SIG-M5 treated with dmso at 0.1 percent for 504 hours (cell line): ENCODE measurements at regions not wholly inside any gene's neighbourhood (a gene's known extent, or its start where the extent isn't known, plus 50 kb on each side); places are given as distances from the start of the nearest gene placed in this dataset.
"Not testable (repeated sequence)": the region's sequence is repeated elsewhere in the genome, so short reads cannot be mapped to it uniquely, and the experiment has no call there.

ENCODE experiments used
- DNase-seq: peaks from one replicate; lab custom pipeline; 2025; ENCODE audit not compliant: unreplicated experiment; lab: John Stamatoyannopoulos, UW

- DNase-seq: no peak
These were observed 243.7 kb upstream of the RREB1 start for GRCh38 chr6:6863970-6864639.

GRCh38 chr6:6865611-6866010 lies 242.2 kb upstream of the RREB1 start:
- peak; percentile 14 for DNase-seq

DNA sequence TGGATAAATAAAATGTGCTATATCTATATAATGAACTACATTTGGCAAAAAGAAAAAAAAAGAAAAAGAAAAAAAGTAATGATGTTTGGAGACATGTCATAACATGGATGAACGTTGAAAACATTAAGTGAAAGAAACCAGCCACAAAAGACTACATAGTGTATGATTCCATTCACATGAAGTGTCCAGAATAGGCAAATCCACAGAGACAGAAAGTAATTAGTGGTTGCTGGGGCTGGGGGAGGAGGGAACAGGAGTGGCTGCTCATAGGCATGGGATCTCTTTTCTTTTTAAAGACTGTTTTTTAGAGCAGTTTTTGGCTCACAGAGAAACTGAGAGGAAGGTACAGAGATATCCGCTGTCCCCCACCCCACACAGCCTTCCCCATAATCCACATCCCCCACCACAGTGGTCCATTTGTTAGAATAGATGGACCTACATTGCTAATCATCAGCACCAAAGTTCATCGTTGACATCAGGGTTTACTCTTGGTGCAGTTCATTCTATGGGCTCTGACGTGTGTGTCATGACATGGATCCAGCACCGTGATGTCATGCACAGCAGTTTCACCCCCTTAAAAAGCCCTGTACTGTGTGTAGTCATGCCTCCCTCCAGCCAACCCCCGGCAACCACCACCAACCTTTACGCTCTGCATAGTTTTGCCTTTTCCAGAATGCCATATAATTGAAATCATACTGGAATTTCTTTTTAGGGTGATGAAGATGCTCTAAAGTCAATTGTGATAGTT lies 240.9 kb upstream of the RREB1 start:
- no peak for DNase-seq

DNA sequence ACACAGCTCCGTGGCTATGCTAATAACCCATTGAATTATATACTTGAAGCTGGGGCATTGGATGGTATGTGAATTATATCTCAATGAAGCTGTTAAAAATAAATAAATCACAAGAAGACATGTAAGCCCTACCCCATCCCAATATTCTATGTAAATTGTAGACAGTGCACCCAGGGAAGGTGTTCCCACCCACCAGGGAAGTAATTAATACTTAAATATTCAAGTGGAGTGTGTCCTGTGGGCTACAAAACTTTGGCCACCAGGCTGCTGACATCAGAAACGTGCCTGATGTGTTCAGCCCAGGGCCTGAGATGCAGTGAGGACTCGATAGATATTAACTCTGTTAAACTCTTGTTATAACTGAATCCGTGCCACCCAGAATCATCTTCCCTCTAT lies 240.4 kb upstream of the RREB1 start:
- DNase-seq: no peak

- no peak for DNase-seq
These were observed 238.7 kb upstream of the RREB1 start for GRCh38 chr6:6869094-6869493.

- DNase-seq: peak; percentile 93
These were observed 236.8 kb upstream of the RREB1 start for GRCh38 chr6:6870921-6871320.

DNA sequence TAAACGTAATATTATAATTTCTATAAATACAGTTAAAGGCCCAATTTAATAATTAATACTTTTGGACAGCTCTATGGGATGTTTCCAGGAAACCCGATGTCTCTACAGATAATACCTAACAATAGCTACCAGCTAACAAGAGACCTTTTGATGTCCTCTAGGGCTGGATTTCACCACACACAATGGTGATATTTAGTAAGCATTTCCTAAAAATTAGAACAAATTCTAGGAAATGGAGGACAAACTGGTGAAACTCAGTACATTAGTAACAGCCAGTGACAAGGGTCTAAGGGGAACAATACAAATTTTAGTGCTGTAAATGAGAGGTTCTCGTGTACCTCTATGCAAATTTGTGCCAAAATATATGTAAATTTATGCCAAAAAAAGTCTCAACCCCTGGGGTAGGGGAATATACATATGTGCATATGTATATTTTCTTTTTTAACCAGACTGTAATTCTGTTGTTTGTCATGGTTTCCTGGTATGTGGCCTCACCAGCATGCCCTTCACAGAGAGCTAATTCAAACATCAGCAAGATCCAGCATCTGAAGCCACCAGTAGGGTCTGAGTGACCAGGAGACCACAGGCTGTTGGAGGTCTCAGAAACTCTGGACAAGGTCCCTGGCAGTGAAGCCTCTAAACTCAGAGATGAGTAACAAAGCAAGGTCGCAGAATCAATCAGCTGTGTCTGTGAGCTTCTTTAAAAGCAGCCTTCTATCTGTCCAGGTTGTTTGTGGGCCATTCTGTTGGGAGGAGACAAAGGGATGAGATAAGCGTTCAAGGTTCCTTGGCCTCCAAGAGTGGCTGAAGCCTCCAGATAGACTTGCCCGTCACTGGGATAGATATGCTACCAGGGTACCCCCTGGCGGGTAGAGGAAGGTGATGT lies 235.1 kb upstream of the RREB1 start:
- no peak for DNase-seq

DNA sequence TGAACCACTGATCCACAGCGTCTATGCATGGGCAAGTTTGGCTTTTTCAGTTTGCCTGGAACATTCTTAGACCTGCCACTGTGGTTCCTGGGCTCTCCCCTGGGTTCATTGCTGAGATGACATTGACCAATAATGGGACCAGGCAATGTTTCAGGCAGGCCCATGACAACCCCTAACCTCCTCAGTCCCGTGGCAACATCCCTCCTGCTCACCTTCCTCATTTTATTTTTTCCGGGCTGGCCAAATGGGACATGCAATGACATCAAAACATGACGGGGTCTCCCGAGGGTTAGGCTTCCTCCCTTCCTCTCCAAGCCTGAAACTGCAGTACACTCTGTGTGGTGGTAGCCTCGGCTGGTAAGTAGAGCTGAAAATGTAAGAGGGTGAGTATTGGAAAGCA lies 234.0 kb upstream of the RREB1 start:
- peak; percentile 22 for DNase-seq

GRCh38 chr6:6875818-6876470 lies 231.8 kb upstream of the RREB1 start:
- peak; percentile 96 for DNase-seq

GRCh38 chr6:6877792-6878191 lies 230.0 kb upstream of the RREB1 start:
- DNase-seq: not testable (repeated sequence)

DNA sequence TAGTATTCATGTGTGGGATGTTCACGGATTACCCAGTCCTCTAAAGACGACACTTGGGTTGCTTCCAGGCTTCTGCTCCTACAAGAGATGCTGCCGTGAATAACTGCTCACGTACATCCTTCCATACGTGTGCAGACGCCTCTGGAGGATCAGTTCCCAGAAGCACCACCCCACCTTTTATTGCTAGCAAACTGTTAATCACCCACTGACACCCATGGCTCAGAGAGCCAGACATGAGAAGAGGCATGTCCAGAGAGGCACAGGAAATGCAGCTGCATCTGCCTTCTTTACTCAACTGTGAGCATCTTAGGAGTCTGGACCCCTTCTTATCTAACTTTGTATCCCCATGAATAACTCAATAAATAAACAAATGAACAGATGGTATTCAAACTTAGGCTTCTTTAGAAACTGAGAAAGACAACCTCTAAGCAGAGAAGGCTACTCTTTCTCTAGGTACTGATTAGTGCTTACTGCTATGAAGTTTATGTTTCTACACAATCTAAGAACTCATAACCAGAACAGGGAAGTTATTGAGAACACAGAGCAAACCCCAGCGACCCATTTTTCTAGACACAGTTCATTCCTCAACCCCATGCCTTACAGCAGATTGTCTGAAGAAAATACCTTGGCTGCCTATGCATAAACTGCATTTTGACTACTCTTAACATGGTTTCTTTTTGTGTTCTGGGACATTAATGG lies 228.7 kb upstream of the RREB1 start:
- DNase-seq: peak; percentile 78

- DNase-seq: peak; percentile 84
These were observed 228.2 kb upstream of the RREB1 start for GRCh38 chr6:6879586-6879974.

GRCh38 chr6:6880745-6881437 lies 226.9 kb upstream of the RREB1 start:
- no peak for DNase-seq

- peak; percentile 25 for DNase-seq
These were observed 226.1 kb upstream of the RREB1 start for GRCh38 chr6:6881438-6882225.

- no peak for DNase-seq
These were observed 225.2 kb upstream of the RREB1 start for GRCh38 chr6:6882592-6882991.

DNA sequence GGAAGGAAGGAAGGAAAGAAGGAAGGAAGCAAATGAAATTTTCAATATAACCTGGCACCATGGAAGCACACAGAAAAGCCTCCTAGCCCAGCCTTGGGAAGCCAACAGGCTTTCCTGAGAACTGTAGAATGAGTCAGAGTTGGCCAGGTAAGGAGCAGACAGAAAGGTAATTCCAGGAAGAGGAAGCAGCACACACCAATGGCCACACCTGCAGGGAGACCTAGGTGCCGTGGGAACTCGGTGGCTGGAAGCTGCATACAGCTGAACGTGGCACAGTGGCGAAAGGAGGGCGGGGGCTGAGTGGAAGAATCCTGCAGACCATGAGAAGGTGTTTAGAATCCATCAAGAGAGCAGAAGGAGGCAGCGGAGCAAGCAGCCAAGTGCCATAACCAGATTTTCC lies 224.8 kb upstream of the RREB1 start:
- no peak for DNase-seq

DNA sequence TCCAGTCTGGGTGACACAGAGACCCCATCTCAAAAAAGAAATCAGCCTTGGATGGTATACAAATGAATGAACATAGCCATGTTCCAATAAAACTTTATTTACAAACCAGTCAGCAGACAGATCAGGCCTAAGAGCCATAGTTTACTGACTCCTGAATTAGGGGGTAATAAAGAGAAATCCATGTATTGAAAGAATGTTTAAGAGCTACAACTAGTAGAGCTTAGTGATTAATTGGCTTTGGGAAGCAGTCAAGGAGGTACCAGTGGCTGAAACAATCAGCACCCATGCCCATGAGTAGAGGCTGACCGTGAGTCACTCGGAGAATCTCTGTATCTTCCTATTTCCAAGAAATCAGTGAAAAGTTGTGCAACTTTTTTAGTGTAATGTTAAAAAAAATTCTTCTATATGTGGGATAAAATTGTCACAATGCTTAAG lies 223.6 kb upstream of the RREB1 start:
- DNase-seq: peak; percentile 15

- no peak for DNase-seq
These were observed 222.8 kb upstream of the RREB1 start for GRCh38 chr6:6884916-6885315.

DNA sequence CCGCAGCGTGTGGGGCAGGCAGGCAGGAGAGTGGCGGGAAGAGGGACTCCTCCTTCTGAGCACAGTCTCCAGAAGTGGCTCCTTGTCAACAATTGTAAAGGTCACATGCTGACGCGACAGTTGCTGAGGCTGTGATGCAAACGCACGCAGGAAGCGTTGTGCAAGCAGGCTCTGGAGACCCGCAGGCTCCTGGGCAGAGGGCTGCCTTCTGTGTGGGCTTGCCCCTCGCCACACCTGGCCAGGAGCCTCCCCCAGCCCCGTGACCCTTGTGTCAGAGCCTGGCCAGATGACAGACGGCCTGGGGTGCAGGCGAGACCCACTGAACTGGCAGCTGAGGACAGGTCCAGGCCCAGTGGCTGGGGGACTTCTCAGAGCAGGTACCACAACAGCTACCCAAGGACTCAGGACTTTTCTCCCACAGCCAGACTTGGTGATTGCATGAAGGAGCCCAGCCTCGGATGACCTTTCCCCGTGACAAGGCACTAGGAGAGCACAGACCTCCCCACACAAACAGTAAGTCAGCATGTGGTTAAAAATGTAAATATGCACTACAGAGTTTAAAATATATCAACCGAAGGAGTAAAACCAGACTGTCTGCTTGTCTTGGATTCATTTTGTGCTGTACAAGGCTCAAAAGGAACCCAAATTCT lies 222.1 kb upstream of the RREB1 start:
- DNase-seq: peak; percentile 83
